HepG2 (cell line): ENCODE measurements at regions not wholly inside any gene's neighbourhood (a gene's known extent, or its start where the extent isn't known, plus 50 kb on each side); places are given as distances from the start of the nearest gene placed in this dataset.

Experiments used
- ATAC-seq: fragments of 200-7000 bp; cut with Tn5 transposase; 3 replicates; pipeline ENCODE4 v1.9.1; 2020; ENCODE audit warnings: mild to moderate bottlenecking, moderate library complexity
- BruUV-seq: library from RNA; stranded (reverse); fragments of 400-500 nt; replicated peaks from 2 replicates; lab custom pipeline; 2021; lab: Mats Ljungman, UMichigan
- CTCF ChIA-PET: fragments of 300-600 bp; formaldehyde crosslinking; extraction: SDS; loops from one replicate; lab custom pipeline; 2021; ENCODE audit warnings: low total read pairs, inconsistent platforms, low intra/inter-chr PET ratio; lab: Yijun Ruan, JAX
- POLR2A ChIA-PET: fragments of 350-600 bp; sonication (Branson Sonifier 250); formaldehyde crosslinking; loops from one replicate; lab custom pipeline; 2020; ENCODE audit warnings: antibody characterized with exemption, inconsistent platforms; lab: Yijun Ruan, JAX
- DNase-seq: peaks from one replicate; pipeline ENCODE4 v3.0.0-alpha.2; 2015; ENCODE audit warnings: low spot score
- FAIRE-seq: peaks from 3 replicates; lab custom pipeline; 2011; peaks lifted over from hg19 to GRCh38; lab: Jason Lieb, UNC
- H2AFZ ChIP-seq: one replicate; pipeline ENCODE4 v1.6.1; 2011; ENCODE audit warnings: low read length, inconsistent platforms
- H3K27ac ChIP-seq: fragments of 300-600 bp; 3 replicates; pipeline ENCODE4 v1.8.0; 2011; ENCODE audit warnings: mixed run types, mild to moderate bottlenecking, mixed read lengths, low read length, inconsistent platforms; ENCODE audit not compliant: insufficient read depth; ENCODE audit errors: extremely low read length
- H3K27me3 ChIP-seq, 2 experiments: fragments of 200-600 bp in 1 of 2; 2 replicates in 1 of 2; 3 replicates in 1 of 2; pipeline versions ENCODE4 v1.6.0 to v1.8.0; 2011; ENCODE audit warnings: low read length in 2 of 2, mild to moderate bottlenecking in 2 of 2, moderate library complexity in 2 of 2, inconsistent platforms in 1 of 2; ENCODE audit not compliant: insufficient read depth in 2 of 2, control insufficient read depth in 1 of 2
- H3K36me3 ChIP-seq, 2 experiments: fragments of 200-600 bp in 1 of 2; replicated peaks in 1 of 2; 2 replicates in 1 of 2; 3 replicates in 1 of 2; pipeline versions ENCODE4 v1.5.1 to v1.8.0; 2011; ENCODE audit warnings: low read length in 2 of 2, inconsistent platforms in 1 of 2; ENCODE audit not compliant: insufficient read depth in 2 of 2, control insufficient read depth in 1 of 2
- H3K4me1 ChIP-seq: 2 replicates; pipeline ENCODE4 v1.5.1; 2012; ENCODE audit warnings: low read length, inconsistent platforms; ENCODE audit not compliant: insufficient read depth
- H3K4me2 ChIP-seq: 2 replicates; pipeline ENCODE4 v1.6.0; 2011; ENCODE audit warnings: low read depth, low read length, inconsistent platforms
- H3K4me3 ChIP-seq, 3 experiments: fragments of 200-600 bp in 1 of 3; sonication (generic), shearing (Covaris generic) in 1 of 3; replicated peaks in 1 of 3; 2 replicates each; pipeline ENCODE4 v1.5.1; 2011 to 2016; ENCODE audit warnings: low read length in 3 of 3, inconsistent platforms in 2 of 3, low read depth in 2 of 3, mild to moderate bottlenecking in 2 of 3, control low read depth in 1 of 3, mixed read lengths in 1 of 3; ENCODE audit not compliant: insufficient read depth in 1 of 3
- H3K79me2 ChIP-seq: one replicate; pipeline ENCODE4 v1.6.1; 2011; ENCODE audit warnings: low read length, inconsistent platforms; ENCODE audit not compliant: insufficient read depth
- H3K9ac ChIP-seq: 2 replicates; pipeline ENCODE4 v1.6.0; 2011; ENCODE audit warnings: mild to moderate bottlenecking, low read depth, low read length, inconsistent platforms; ENCODE audit not compliant: insufficient read depth
- H3K9me3 ChIP-seq: 2 replicates; pipeline ENCODE4 v1.5.1; 2012; ENCODE audit warnings: mild to moderate bottlenecking, low read length
- H4K20me1 ChIP-seq: 2 replicates; pipeline ENCODE4 v1.6.0; 2011; ENCODE audit warnings: inconsistent platforms, mild to moderate bottlenecking, low read length, moderate library complexity; ENCODE audit not compliant: insufficient read depth
- ARNT ChIP-seq: fragments of 450-650 bp; IDR thresholded peaks from 2 replicates; pipeline ENCODE4 v1.6.1; 2017
- FOSL2 ChIP-seq: sonication (generic); formaldehyde crosslinking; IDR thresholded peaks from 2 replicates; pipeline ENCODE4 v1.4.0; 2020; ENCODE audit warnings: missing genetic modification reagents
- GPN1 ChIP-seq: sonication (generic); formaldehyde crosslinking; IDR thresholded peaks from 2 replicates; pipeline ENCODE4 v1.5.1; 2020; ENCODE audit warnings: missing genetic modification reagents, borderline replicate concordance
- HNRNPL ChIP-seq: fragments of 200-400 bp; formaldehyde crosslinking; IDR thresholded peaks from 2 replicates; pipeline ENCODE4 v1.6.1; 2017; ENCODE audit warnings: mild to moderate bottlenecking, low read depth, low read length
- KAT7 ChIP-seq: IDR thresholded peaks from 2 replicates; pipeline ENCODE4 v1.6.1; 2018; ENCODE audit warnings: borderline replicate concordance, missing compliant biosample characterization
- POGZ ChIP-seq: sonication (generic); formaldehyde crosslinking; IDR thresholded peaks from 2 replicates; pipeline ENCODE4 v1.4.0; 2020; ENCODE audit warnings: mild to moderate bottlenecking, missing genetic modification reagents
- SRSF9 ChIP-seq: fragments of 200-400 bp; formaldehyde crosslinking; IDR thresholded peaks from 2 replicates; pipeline ENCODE4 v1.6.1; 2018; ENCODE audit warnings: borderline replicate concordance, mild to moderate bottlenecking, low read depth, low read length; ENCODE audit not compliant: insufficient read depth, poor library complexity, severe bottlenecking
- TBX2 ChIP-seq: sonication (generic); formaldehyde crosslinking; IDR thresholded peaks from 2 replicates; pipeline ENCODE4 v1.5.0; 2020; ENCODE audit warnings: missing genetic modification reagents, mild to moderate bottlenecking, borderline replicate concordance
- ZBTB1 ChIP-seq: sonication (generic); formaldehyde crosslinking; IDR thresholded peaks from 2 replicates; pipeline ENCODE4 v1.4.0; 2020; ENCODE audit warnings: missing genetic modification reagents, borderline replicate concordance
- ZFP36L2 ChIP-seq: sonication (generic); formaldehyde crosslinking; IDR thresholded peaks from 2 replicates; pipeline ENCODE4 v1.4.0; 2020; ENCODE audit warnings: missing genetic modification reagents
- ZNF101 ChIP-seq: sonication (generic); formaldehyde crosslinking; IDR thresholded peaks from 2 replicates; pipeline ENCODE4 v1.4.0; 2020; ENCODE audit warnings: mild to moderate bottlenecking, low read depth, missing genetic modification reagents, borderline replicate concordance
- ZNF235 ChIP-seq: sonication (generic); formaldehyde crosslinking; IDR thresholded peaks from 2 replicates; pipeline ENCODE4 v1.8.1; 2023; ENCODE audit warnings: mild to moderate bottlenecking, missing genetic modification reagents, borderline replicate concordance
- ZNF326 ChIP-seq: sonication (generic); formaldehyde crosslinking; IDR thresholded peaks from 2 replicates; pipeline ENCODE4 v1.4.0; 2020; ENCODE audit warnings: missing genetic modification reagents, borderline replicate concordance
- ZNF552 ChIP-seq: sonication (generic); formaldehyde crosslinking; IDR thresholded peaks from 2 replicates; pipeline ENCODE4 v1.9.0; 2022; ENCODE audit warnings: missing genetic modification reagents, mild to moderate bottlenecking, borderline replicate concordance
- ZNF598 ChIP-seq: sonication (generic); formaldehyde crosslinking; IDR thresholded peaks from 2 replicates; pipeline ENCODE4 v1.5.1; 2020; ENCODE audit warnings: mild to moderate bottlenecking, missing genetic modification reagents, borderline replicate concordance
- ZNF841 ChIP-seq: sonication (generic); formaldehyde crosslinking; IDR thresholded peaks from 2 replicates; pipeline ENCODE4 v1.8.1; 2023; ENCODE audit warnings: missing genetic modification reagents, borderline replicate concordance
- ZSCAN21 ChIP-seq: sonication (generic); formaldehyde crosslinking; IDR thresholded peaks from 2 replicates; pipeline ENCODE4 v1.8.0; 2022; ENCODE audit warnings: mild to moderate bottlenecking, missing genetic modification reagents, moderate library complexity, borderline replicate concordance
- WGBS: methylation state at CpG from one replicate; pipeline ENCODE4 v1.1.6; 2017; ENCODE audit warnings: low lambda C conversion rate; 5-methylcytosine and 5-hydroxymethylcytosine counted together
- in situ Hi-C: cut with HindIII; loops from 2 replicates; pipeline ENCODE4 v1.10.0; 2017; ENCODE audit warnings: low pct_unique_long_range_greater_than_20kb; ENCODE audit not compliant: extremely low pct_ligation_motif_present
- intact Hi-C: fragments of 100-400 bp; cut with micrococcal nuclease; formaldehyde crosslinking; loops from one replicate; pipeline ENCODE4 v1.10.0; 2022; ENCODE audit not compliant: unreplicated experiment
- TF ChIP-seq, protein P1 (sequence below): sonication (generic); formaldehyde crosslinking; IDR thresholded peaks from 2 replicates; pipeline ENCODE4 v1.5.0; 2020; ENCODE audit warnings: missing genetic modification reagents
- TF ChIP-seq, protein P2 (sequence below): sonication (generic); formaldehyde crosslinking; IDR thresholded peaks from 2 replicates; pipeline ENCODE4 v1.4.0; 2020; ENCODE audit warnings: missing genetic modification reagents

DNA sequence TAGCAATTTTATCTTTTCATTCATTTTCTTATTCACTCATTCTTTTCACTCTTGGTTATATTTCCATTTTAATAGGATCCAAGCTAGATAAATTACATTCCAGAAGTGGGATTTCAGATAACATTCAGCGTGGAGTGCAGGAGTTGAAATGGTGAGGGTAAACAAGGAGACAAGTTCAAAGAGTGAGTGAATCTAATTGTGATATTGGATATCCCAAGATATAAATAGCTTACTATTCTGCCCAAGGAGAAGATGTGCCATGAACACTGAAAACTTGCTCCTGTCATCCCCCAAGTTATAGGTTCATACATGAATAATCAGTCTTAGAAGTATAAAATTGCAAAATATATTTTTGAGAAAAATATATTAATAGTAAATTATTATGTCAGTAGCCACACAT is 459.3 kb downstream of the CETN3 start:
- H3K36me3 ChIP-seq: no peaks in the 10 kb centered on the region
- H3K4me1 ChIP-seq: no peaks in the 10 kb centered on the region
- FAIRE-seq: no peak
- 0% methylated on average over 1 of the region's 1 CpG for WGBS
- no peak for DNase-seq
- no peak overlapping the region for H3K27ac ChIP-seq
- no peak overlapping the region for H3K9ac ChIP-seq
- ATAC-seq: no peak
- no TSS peak for BruUV-seq
- intact Hi-C loops: no loop called here
- H4K20me1 ChIP-seq: no peaks in the 10 kb centered on the region
- in situ Hi-C loops: no loop called here
- no peak overlapping the region for H2AFZ ChIP-seq
- H3K4me3 ChIP-seq: no peak overlapping the region
- POLR2A ChIA-PET: no interaction called here
- no peaks in the 10 kb centered on the region for H3K27me3 ChIP-seq
- H3K79me2 ChIP-seq: no peaks in the 10 kb centered on the region
- no peak overlapping the region for H3K4me2 ChIP-seq
- H3K9me3 ChIP-seq: no peaks in the 10 kb centered on the region
- TF ChIP-seq ZNF598 (CRISPR knock-in tag) (no peak), ZNF552 (no peak), ARNT (no peak), HNRNPL (no peak), ZNF101 (no peak), ZBTB1 (CRISPR knock-in tag) (no peak), ZNF235 (CRISPR knock-in tag) (no peak), KAT7 (CRISPR knock-in tag) (no peak), ZSCAN21 (no peak), SRSF9 (no peak), ZNF841 (CRISPR knock-in tag) (no peak), POGZ (CRISPR knock-in tag) (no peak), FOSL2 (CRISPR knock-in tag) (no peak), GPN1 (CRISPR knock-in tag) (no peak), TBX2 (CRISPR knock-in tag) (no peak), ZNF326 (CRISPR knock-in tag) (no peak), ZFP36L2 (CRISPR knock-in tag) (no peak)
- TF ChIP-seq, protein P1, sequence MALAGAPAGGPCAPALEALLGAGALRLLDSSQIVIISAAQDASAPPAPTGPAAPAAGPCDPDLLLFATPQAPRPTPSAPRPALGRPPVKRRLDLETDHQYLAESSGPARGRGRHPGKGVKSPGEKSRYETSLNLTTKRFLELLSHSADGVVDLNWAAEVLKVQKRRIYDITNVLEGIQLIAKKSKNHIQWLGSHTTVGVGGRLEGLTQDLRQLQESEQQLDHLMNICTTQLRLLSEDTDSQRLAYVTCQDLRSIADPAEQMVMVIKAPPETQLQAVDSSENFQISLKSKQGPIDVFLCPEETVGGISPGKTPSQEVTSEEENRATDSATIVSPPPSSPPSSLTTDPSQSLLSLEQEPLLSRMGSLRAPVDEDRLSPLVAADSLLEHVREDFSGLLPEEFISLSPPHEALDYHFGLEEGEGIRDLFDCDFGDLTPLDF (CRISPR knock-in tag): no peak
- TF ChIP-seq, protein P2, sequence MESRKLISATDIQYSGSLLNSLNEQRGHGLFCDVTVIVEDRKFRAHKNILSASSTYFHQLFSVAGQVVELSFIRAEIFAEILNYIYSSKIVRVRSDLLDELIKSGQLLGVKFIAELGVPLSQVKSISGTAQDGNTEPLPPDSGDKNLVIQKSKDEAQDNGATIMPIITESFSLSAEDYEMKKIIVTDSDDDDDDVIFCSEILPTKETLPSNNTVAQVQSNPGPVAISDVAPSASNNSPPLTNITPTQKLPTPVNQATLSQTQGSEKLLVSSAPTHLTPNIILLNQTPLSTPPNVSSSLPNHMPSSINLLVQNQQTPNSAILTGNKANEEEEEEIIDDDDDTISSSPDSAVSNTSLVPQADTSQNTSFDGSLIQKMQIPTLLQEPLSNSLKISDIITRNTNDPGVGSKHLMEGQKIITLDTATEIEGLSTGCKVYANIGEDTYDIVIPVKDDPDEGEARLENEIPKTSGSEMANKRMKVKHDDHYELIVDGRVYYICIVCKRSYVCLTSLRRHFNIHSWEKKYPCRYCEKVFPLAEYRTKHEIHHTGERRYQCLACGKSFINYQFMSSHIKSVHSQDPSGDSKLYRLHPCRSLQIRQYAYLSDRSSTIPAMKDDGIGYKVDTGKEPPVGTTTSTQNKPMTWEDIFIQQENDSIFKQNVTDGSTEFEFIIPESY: no peak
- CTCF ChIA-PET: no interaction called here
